Panc1 (cell line): ENCODE measurements at regions not wholly inside any gene's neighbourhood (a gene's known extent, or its start where the extent isn't known, plus 50 kb on each side); places are given as distances from the start of the nearest gene placed in this dataset.

Experiments used
- ATAC-seq: fragments of 200-7000 bp; cut with Tn5 transposase; 2 replicates; pipeline ENCODE4 v1.9.1; 2020; ENCODE audit warnings: mild to moderate bottlenecking, moderate library complexity
- BruUV-seq: library from RNA; stranded (reverse); fragments of 400-500 nt; replicated peaks from 2 replicates; lab custom pipeline; 2021; lab: Mats Ljungman, UMichigan
- CTCF ChIA-PET: fragments of 300-600 bp; sonication (Branson Sonifier 250); formaldehyde crosslinking; loops from one replicate; lab custom pipeline; 2022; ENCODE audit warnings: antibody characterized with exemption; lab: Charles Lee
- POLR2A ChIA-PET: fragments of 300-600 bp; sonication (Branson Sonifier 250); formaldehyde crosslinking; loops from one replicate; lab custom pipeline; 2022; ENCODE audit warnings: antibody characterized with exemption; lab: Charles Lee
- DNase-seq: peaks from one replicate; pipeline ENCODE4 v3.0.0-alpha.2; 2010; ENCODE audit warnings: low read depth, low spot score
- H3K27ac ChIP-seq: 2 replicates; pipeline ENCODE4 v1.5.1; 2011; ENCODE audit warnings: mild to moderate bottlenecking, low read length, inconsistent platforms
- H3K27me3 ChIP-seq: fragments of 200-500 bp; sonication (Bioruptor generic); 2 replicates; pipeline ENCODE4 v1.6.0; 2014; ENCODE audit warnings: low read length, inconsistent platforms; ENCODE audit not compliant: control insufficient read depth, insufficient read depth
- H3K36me3 ChIP-seq: fragments of 200-500 bp; sonication (Bioruptor generic); 2 replicates; pipeline ENCODE4 v1.5.1; 2014; ENCODE audit warnings: inconsistent platforms, mild to moderate bottlenecking, low read length, moderate library complexity; ENCODE audit not compliant: control insufficient read depth, insufficient read depth
- H3K4me1 ChIP-seq: 2 replicates; pipeline ENCODE4 v1.5.1; 2011; ENCODE audit warnings: inconsistent platforms, mild to moderate bottlenecking, low read length, moderate library complexity; ENCODE audit not compliant: control insufficient read depth, insufficient read depth
- H3K4me3 ChIP-seq, 2 experiments: 2 replicates each; pipeline ENCODE4 v1.5.1; 2011 to 2012; ENCODE audit warnings: low read depth in 2 of 2, low read length in 2 of 2, mild to moderate bottlenecking in 2 of 2, inconsistent platforms in 1 of 2, moderate library complexity in 1 of 2
- H3K9me3 ChIP-seq: fragments of 200-500 bp; sonication (Bioruptor generic); 2 replicates; pipeline ENCODE4 v1.5.1; 2014; ENCODE audit warnings: low read depth, mild to moderate bottlenecking, inconsistent platforms, low read length, moderate library complexity; ENCODE audit not compliant: control insufficient read depth, insufficient read depth
- POLR2AphosphoS5 ChIP-seq: IDR thresholded peaks from 2 replicates; pipeline ENCODE4 v1.6.1; 2012; ENCODE audit warnings: mild to moderate bottlenecking, low read depth, low read length, moderate library complexity
- SIN3A ChIP-seq: IDR thresholded peaks from 2 replicates; pipeline ENCODE4 v1.6.1; 2012; ENCODE audit warnings: low read depth, mild to moderate bottlenecking, low read length, moderate library complexity, borderline replicate concordance; ENCODE audit not compliant: insufficient read depth
- TCF7L2 ChIP-seq: IDR thresholded peaks from 2 replicates; pipeline ENCODE4 v1.6.1; 2011; ENCODE audit warnings: mild to moderate bottlenecking, low read depth, low read length, inconsistent platforms
- in situ Hi-C: cut with HindIII; loops from 2 replicates; pipeline ENCODE4 v1.10.0; 2016; ENCODE audit warnings: low sequenced_read_pairs, low pct_unique_long_range_greater_than_20kb
- intact Hi-C: fragments of 100-400 bp; cut with micrococcal nuclease; formaldehyde crosslinking; loops from one replicate; pipeline ENCODE4 v1.10.0; 2022; ENCODE audit not compliant: unreplicated experiment
- TF ChIP-seq, protein P1 (sequence below), 2 experiments: IDR thresholded peaks; 2 replicates each; pipeline ENCODE4 v1.6.1; 2011 to 2012; ENCODE audit warnings: low read depth in 2 of 2, control low read depth in 1 of 2, low read length in 1 of 2, mild to moderate bottlenecking in 1 of 2, moderate library complexity in 1 of 2; ENCODE audit not compliant: insufficient read depth in 1 of 2
- TF ChIP-seq, protein P2 (sequence below): fragments of 450-650 bp; IDR thresholded peaks from 2 replicates; pipeline ENCODE4 v1.5.1; 2017; ENCODE audit warnings: mild to moderate bottlenecking

DNA sequence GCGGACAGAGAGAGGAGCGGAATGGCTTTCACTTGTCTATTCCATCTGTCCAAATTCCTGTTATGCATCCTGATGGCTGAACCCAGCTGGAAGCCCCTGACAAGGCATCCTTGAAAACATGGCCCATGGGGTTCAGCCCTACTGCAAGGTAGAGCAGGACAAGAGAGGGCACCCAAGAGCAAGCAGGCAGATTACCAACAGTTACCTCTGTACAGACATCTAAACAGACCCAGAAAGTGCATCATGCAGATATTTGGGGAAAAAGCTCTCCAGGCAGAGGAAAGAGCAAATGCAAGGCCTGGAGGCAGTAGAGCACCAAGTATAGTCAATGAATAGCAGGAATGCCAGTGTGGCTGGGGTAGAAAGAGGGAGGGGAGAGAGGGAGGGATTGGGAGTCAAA, 407.5 kb downstream of the PCNX1 start:
- no peaks in the 10 kb centered on the region for H3K27me3 ChIP-seq
- no peak for ATAC-seq
- intact Hi-C loops (loop anchor here (10.0 kb wide), 1 partner anchor 170 kb away; no protein-coding TSS in a partner anchor), in situ Hi-C loops (no loop called here)
- ChIA-PET CTCF (no interaction called here), POLR2A (no interaction called here)
- peaks cover 3% of the 10 kb centered on the region; the same call in 1 of the 2 replicates for H3K4me1 ChIP-seq
- no peaks in the 10 kb centered on the region for H3K9me3 ChIP-seq
- H3K36me3 ChIP-seq, result no peaks in the 10 kb centered on the region; the same call in 1 of the 2 replicates
- no peak for DNase-seq
- H3K27ac ChIP-seq, result no peak overlapping the region
- H3K4me3 ChIP-seq, result no peak overlapping the region
- TF ChIP-seq POLR2AphosphoS5 (no peak), SIN3A (no peak), TCF7L2 (no peak)
- TF ChIP-seq, protein P1, sequence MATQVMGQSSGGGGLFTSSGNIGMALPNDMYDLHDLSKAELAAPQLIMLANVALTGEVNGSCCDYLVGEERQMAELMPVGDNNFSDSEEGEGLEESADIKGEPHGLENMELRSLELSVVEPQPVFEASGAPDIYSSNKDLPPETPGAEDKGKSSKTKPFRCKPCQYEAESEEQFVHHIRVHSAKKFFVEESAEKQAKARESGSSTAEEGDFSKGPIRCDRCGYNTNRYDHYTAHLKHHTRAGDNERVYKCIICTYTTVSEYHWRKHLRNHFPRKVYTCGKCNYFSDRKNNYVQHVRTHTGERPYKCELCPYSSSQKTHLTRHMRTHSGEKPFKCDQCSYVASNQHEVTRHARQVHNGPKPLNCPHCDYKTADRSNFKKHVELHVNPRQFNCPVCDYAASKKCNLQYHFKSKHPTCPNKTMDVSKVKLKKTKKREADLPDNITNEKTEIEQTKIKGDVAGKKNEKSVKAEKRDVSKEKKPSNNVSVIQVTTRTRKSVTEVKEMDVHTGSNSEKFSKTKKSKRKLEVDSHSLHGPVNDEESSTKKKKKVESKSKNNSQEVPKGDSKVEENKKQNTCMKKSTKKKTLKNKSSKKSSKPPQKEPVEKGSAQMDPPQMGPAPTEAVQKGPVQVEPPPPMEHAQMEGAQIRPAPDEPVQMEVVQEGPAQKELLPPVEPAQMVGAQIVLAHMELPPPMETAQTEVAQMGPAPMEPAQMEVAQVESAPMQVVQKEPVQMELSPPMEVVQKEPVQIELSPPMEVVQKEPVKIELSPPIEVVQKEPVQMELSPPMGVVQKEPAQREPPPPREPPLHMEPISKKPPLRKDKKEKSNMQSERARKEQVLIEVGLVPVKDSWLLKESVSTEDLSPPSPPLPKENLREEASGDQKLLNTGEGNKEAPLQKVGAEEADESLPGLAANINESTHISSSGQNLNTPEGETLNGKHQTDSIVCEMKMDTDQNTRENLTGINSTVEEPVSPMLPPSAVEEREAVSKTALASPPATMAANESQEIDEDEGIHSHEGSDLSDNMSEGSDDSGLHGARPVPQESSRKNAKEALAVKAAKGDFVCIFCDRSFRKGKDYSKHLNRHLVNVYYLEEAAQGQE (IDR thresholded peaks at IDR 0.05; ENCODE audit: insufficient read depth in 1 of 2, low read depth in 2 of 2, low read length in 1 of 2), result no peak
- TF ChIP-seq, protein P2, sequence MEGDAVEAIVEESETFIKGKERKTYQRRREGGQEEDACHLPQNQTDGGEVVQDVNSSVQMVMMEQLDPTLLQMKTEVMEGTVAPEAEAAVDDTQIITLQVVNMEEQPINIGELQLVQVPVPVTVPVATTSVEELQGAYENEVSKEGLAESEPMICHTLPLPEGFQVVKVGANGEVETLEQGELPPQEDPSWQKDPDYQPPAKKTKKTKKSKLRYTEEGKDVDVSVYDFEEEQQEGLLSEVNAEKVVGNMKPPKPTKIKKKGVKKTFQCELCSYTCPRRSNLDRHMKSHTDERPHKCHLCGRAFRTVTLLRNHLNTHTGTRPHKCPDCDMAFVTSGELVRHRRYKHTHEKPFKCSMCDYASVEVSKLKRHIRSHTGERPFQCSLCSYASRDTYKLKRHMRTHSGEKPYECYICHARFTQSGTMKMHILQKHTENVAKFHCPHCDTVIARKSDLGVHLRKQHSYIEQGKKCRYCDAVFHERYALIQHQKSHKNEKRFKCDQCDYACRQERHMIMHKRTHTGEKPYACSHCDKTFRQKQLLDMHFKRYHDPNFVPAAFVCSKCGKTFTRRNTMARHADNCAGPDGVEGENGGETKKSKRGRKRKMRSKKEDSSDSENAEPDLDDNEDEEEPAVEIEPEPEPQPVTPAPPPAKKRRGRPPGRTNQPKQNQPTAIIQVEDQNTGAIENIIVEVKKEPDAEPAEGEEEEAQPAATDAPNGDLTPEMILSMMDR, result no peak
- no TSS peak for BruUV-seq

DNA sequence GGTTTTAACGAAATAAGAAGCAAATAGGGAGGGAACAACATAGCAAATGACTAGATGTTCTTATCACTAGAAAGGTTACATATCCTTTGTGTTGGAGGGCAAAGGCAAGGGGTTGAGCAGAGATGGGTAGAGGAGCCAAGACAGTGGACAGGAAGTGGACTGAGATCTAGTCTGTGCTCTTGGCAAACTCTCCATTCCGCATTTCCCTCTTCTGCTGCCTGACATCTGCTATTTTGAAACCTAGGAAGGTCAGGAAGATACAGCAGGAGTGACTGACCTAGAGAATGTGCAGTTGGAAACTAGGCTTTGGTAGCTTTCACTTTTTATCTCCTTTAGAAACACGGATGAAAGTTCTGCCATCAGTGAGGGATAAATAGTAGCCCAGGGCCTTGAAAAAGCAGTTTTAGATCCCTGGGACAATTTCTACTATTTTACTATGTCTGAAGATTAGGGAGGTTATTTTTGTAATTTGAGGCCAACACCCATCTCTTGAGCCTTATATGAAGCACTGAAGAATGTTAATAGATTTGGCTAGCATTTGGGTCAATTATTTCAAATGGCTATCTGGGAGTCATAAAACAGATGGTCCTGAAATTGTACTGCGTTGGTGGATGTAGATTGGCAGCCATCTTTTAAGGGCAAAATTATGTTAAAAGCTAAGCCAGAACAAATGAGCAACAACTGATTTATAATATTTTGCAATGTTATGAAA, 410.3 kb downstream of the PCNX1 start:
- Histone ChIP-seq H3K27ac (no peak overlapping the region), H3K4me3 (no peak overlapping the region), H3K4me1 (peaks cover 11% of the 10 kb centered on the region), H3K36me3 (no peaks in the 10 kb centered on the region; the same call in 1 of the 2 replicates), H3K27me3 (no peaks in the 10 kb centered on the region), H3K9me3 (no peaks in the 10 kb centered on the region)
- in situ Hi-C loops, result no loop called here
- no TSS peak for BruUV-seq
- ATAC-seq (no peak), DNase-seq (no peak)
- ChIA-PET CTCF (no interaction called here), POLR2A (no interaction called here)
- TF ChIP-seq, protein P2, result no peak
- no peak for TF ChIP-seq POLR2AphosphoS5
- TF ChIP-seq TCF7L2, result no peak
- TF ChIP-seq SIN3A, result no peak
- TF ChIP-seq, protein P1 (IDR thresholded peaks at IDR 0.05; ENCODE audit: insufficient read depth in 1 of 2, low read depth in 2 of 2, low read length in 1 of 2), result no peak
- intact Hi-C loops, result loop anchor here (10.0 kb wide), 1 partner anchor 173 kb away; no protein-coding TSS in a partner anchor
